NT2/D1 (cell line): ENCODE measurements at regions not wholly inside any gene's neighbourhood (a gene's known extent, or its start where the extent isn't known, plus 50 kb on each side); places are given as distances from the start of the nearest gene placed in this dataset.

Experiments used
- YY1 ChIP-seq: IDR thresholded peaks from 2 replicates; pipeline ENCODE4 v1.6.1; 2011; ENCODE audit not compliant: insufficient read length, insufficient read depth
- ZNF274 ChIP-seq: IDR thresholded peaks from 2 replicates; pipeline ENCODE4 v1.6.1; 2011; ENCODE audit warnings: mild to moderate bottlenecking, low read depth, low read length

DNA sequence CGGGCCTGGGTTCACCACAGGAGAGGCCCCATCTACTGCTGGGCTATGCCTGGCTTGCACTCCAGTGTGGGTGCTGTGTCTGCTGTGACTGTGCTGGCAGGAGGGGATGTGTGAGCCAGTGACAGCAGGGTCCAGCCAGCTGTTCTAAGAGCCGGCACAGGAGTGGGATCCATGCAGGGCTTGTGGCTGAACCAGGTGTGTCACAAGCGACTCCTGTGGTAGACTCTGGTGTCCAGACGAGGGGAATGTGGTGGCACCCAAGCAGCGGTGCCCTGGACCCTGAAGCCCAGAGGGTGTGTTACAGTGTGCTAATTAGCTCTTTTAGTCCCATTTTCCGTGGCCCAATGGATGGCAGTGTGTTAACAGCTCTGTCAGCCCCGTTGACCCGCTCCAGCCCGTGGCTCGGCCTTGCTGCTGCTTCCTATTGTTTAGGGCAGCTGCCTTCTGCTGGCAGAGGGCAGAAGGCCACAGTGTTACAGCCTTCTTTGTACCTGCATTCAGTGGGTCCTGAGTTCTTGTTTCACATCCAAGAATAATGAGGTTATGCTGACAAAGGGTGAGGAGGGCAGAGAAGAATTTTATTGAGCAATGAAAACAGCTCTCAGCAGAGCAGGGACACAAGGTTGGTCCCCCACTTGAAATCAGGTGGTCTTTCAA lies 78.5 kb upstream of the RNU6-1 start:
- TF ChIP-seq ZNF274 (no peak), YY1 (no peak)
